OCI-LY3 (cell line): ENCODE measurements at regions not wholly inside any gene's neighbourhood (a gene's known extent, or its start where the extent isn't known, plus 50 kb on each side); places are given as distances from the start of the nearest gene placed in this dataset.
A peak's percentile ranks its signal among the peaks of the same experiment; 100 is the strongest.

Source experiments
- H2AFZ ChIP-seq: fragments of 200-600, 300-600 bp; shearing (Covaris generic); 2 replicates; pipeline ENCODE4 v1.6.0; 2014; ENCODE audit warnings: antibody characterized with exemption, low read depth, low read length
- H3K27ac ChIP-seq: fragments of 200-600, 300-600 bp; sonication (generic); 2 replicates; pipeline ENCODE4 v1.5.1; 2014; ENCODE audit warnings: mild to moderate bottlenecking, low read length, moderate library complexity, mixed read lengths
- H3K27me3 ChIP-seq: fragments of 200-600, 300-600 bp; sonication (generic); 2 replicates; pipeline ENCODE4 v1.6.1; 2014; ENCODE audit warnings: low read depth, low read length, mixed read lengths
- H3K36me3 ChIP-seq: fragments of 200-600, 300-600 bp; sonication (generic); replicated peaks from 2 replicates; pipeline ENCODE3; 2014; ENCODE audit warnings: low read depth, low read length, mixed read lengths
- H3K4me1 ChIP-seq: fragments of 300-600, 200-600 bp; sonication (generic); 2 replicates; pipeline ENCODE4 v1.6.1; 2014; ENCODE audit warnings: low read length, mixed read lengths
- H3K4me2 ChIP-seq: fragments of 200-600, 300-600 bp; sonication (generic); 2 replicates; pipeline ENCODE4 v1.6.1; 2014; ENCODE audit warnings: low read length, mixed read lengths
- H3K4me3 ChIP-seq: fragments of 300-600, 200-600 bp; sonication (generic); 2 replicates; pipeline ENCODE4 v1.5.1; 2014; ENCODE audit warnings: antibody characterized with exemption, mild to moderate bottlenecking, low read length, moderate library complexity
- H3K79me2 ChIP-seq: fragments of 300-600, 200-600 bp; shearing (Covaris generic); 2 replicates; pipeline ENCODE4 v1.6.1; 2014; ENCODE audit warnings: mild to moderate bottlenecking, low read length, mixed read lengths
- H3K9ac ChIP-seq: fragments of 300-600, 200-600 bp; shearing (Covaris generic); 2 replicates; pipeline ENCODE4 v1.6.0; 2014; ENCODE audit warnings: mild to moderate bottlenecking, low read length, moderate library complexity
- H3K9me3 ChIP-seq: fragments of 200-600, 300-600 bp; shearing (Covaris generic); 2 replicates; pipeline ENCODE4 v1.6.1; 2014; ENCODE audit warnings: low read length, mixed read lengths; ENCODE audit not compliant: insufficient read depth
- H4K20me1 ChIP-seq: fragments of 200-600, 300-600 bp; sonication (generic); 2 replicates; pipeline ENCODE4 v1.6.1; 2016; ENCODE audit warnings: low read length, mixed read lengths; ENCODE audit not compliant: insufficient read depth
- CTCF ChIP-seq: fragments of 200-600, 300-600 bp; sonication (generic); IDR thresholded peaks from 2 replicates; pipeline ENCODE4 v1.5.1; 2014; ENCODE audit warnings: antibody characterized with exemption, low read length, low read depth
- EZH2phosphoT487 ChIP-seq: fragments of 200-600 bp; shearing (Covaris generic); IDR thresholded peaks from 2 replicates; pipeline ENCODE4 v1.6.1; 2018; ENCODE audit warnings: antibody characterized with exemption, mixed run types, low read depth

- Histone ChIP-seq H3K36me3 (no peaks in the 10 kb centered on the region), H4K20me1 (no peaks in the 10 kb centered on the region), H3K4me2 (no peak overlapping the region), H3K9ac (no peak overlapping the region), H3K4me3 (no peak overlapping the region), H3K27ac (no peak overlapping the region), H3K4me1 (peaks cover 49% of the 10 kb centered on the region), H2AFZ (no peak overlapping the region), H3K79me2 (no peaks in the 10 kb centered on the region), H3K27me3 (no peaks in the 10 kb centered on the region), H3K9me3 (no peaks in the 10 kb centered on the region)
- TF ChIP-seq CTCF (no peak), EZH2phosphoT487 (no peak)
These were observed 102.9 kb upstream of the PAX2 start for GRCh38 chr10:100642295-100642994.

- Histone ChIP-seq H3K36me3 (no peaks in the 10 kb centered on the region), H2AFZ (no peak overlapping the region), H4K20me1 (no peaks in the 10 kb centered on the region), H3K4me1 (peaks cover 62% of the 10 kb centered on the region), H3K9ac (peak overlapping the region; percentile 55; the same call in 1 of the 2 replicates), H3K27ac (peak overlapping the region; percentile 64), H3K27me3 (no peaks in the 10 kb centered on the region), H3K4me2 (peak overlapping the region; percentile 86), H3K4me3 (peak overlapping the region; percentile 61), H3K9me3 (no peaks in the 10 kb centered on the region), H3K79me2 (no peaks in the 10 kb centered on the region)
- no peak for TF ChIP-seq EZH2phosphoT487
- TF ChIP-seq CTCF = no peak
These were observed 100.3 kb upstream of the PAX2 start for GRCh38 chr10:100645091-100645490.

- no peaks in the 10 kb centered on the region for H3K79me2 ChIP-seq
- H3K36me3 ChIP-seq = no peaks in the 10 kb centered on the region
- H3K4me1 ChIP-seq = peaks cover 67% of the 10 kb centered on the region
- H3K4me3 ChIP-seq = peak overlapping the region; percentile 61
- H2AFZ ChIP-seq = no peak overlapping the region
- no peak for TF ChIP-seq EZH2phosphoT487
- TF ChIP-seq CTCF = no peak
- H3K9ac ChIP-seq = peak overlapping the region; percentile 55
- no peaks in the 10 kb centered on the region for H4K20me1 ChIP-seq
- H3K27ac ChIP-seq = peak overlapping the region; percentile 64
- H3K4me2 ChIP-seq = peak overlapping the region; percentile 86
- no peaks in the 10 kb centered on the region for H3K9me3 ChIP-seq
- no peaks in the 10 kb centered on the region for H3K27me3 ChIP-seq
These were observed 99.6 kb upstream of the PAX2 start for GRCh38 chr10:100645613-100646392.

- H3K4me3 ChIP-seq = no peak overlapping the region
- no peak overlapping the region; the same call in 1 of the 2 replicates for H3K27ac ChIP-seq
- peaks cover 71% of the 10 kb centered on the region for H3K4me1 ChIP-seq
- H3K9me3 ChIP-seq = no peaks in the 10 kb centered on the region
- no peak overlapping the region for H3K4me2 ChIP-seq
- no peak overlapping the region for H2AFZ ChIP-seq
- no peak overlapping the region for H3K9ac ChIP-seq
- H3K79me2 ChIP-seq = no peaks in the 10 kb centered on the region
- no peak for TF ChIP-seq EZH2phosphoT487
- TF ChIP-seq CTCF = no peak
- no peaks in the 10 kb centered on the region for H3K36me3 ChIP-seq
- no peaks in the 10 kb centered on the region for H3K27me3 ChIP-seq
- no peaks in the 10 kb centered on the region for H4K20me1 ChIP-seq
These were observed 97.5 kb upstream of the PAX2 start for GRCh38 chr10:100647928-100648327.
